ENCODE measurements at regions not wholly inside any gene's neighbourhood (a gene's known extent, or its start where the extent isn't known, plus 50 kb on each side); places are given as distances from the start of the nearest gene placed in this dataset.
A peak's percentile ranks its signal among the peaks of the same experiment; 100 is the strongest.

DNA sequence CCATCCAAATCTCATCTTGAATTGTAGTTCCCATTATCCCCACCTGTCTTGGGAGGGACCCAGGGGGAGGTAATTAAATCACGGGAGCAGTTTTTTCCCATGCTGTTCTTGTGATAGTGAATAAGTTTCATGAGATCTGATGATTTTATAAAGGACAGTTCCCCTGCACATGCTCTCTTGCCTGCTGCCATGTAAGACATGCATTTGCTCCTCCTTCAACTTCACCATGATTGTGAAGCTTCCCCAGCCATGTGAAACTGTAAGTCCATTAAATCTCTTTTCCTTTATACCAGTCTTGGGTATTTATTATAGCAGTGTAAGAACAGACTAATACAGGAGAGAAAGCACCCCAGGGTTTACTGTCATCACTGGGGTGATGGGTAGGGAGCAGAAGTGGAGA, 220.4 kb upstream of the NUDT4 start:
- DNase-seq = no peak

DNA sequence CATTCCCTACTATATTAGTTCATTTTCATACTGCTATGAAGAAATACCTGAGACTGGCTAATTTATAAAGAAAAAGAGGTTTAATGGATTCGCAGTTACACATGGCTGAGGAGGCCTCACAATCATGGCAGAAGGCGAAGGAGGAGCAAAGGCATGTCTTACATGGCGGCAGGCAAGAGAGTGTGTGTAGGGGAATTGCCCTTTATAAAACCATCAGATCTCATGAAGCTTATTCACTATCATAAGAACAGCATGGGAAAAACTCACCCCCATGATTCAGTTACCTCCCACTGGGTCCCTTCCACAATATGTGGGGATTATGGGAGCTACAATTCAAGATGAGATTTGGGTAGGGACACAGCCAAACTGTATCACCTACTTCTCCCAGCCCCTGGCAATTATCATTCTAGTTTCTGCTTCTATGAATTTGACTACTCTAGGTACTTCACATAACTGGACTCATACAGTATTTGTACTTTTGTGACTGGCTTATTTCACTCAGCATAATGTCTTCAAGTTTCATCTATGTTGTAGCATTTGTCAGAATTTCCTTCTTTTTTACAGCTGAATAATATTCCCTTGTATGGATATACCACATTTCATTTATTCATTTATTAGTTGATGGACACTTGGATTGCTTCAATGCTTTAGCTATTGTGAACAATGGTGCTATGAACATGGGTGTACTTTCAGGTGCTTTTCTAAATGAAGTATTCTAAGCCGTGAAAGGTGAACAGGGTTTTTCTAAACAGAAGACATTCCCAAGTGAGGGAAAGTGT, 219.5 kb upstream of the NUDT4 start:
- no peak for DNase-seq

DNA sequence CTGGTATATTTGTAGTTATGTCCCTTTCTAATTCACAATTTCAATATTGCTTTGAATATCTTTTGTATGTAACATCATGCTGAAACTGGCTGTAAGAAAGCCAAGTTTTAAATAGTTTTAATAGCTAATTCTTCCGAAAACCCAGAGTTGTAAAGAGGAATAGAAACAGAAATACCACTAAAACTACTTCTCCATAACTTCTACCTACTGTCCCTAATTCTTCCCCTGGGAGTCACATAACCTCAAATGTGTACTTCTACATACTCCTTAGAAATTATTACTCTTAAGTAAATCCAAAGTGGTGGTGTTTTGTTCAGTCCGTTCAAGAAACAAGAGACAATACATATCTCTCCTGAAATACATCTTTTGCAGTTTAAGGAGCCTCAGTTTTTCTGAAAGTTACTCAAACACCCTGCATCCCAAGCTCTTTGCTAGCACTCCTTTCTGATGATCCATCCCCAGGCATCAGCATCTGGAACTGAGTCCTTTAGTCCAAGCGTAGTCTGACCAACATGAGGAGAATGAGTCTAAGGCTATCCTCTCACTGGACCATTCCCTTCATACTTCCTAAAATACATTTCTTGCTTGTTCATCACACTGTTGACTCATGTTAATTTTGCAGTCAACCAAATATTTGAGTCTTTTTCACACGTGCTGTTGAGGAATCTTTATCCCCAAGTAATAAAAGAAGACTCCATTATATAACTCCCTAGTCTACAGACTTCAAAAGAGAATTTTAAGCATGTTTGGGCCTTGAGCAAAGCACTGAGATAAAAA, 214.3 kb upstream of the NUDT4 start:
- DNase-seq = no peak

DNA sequence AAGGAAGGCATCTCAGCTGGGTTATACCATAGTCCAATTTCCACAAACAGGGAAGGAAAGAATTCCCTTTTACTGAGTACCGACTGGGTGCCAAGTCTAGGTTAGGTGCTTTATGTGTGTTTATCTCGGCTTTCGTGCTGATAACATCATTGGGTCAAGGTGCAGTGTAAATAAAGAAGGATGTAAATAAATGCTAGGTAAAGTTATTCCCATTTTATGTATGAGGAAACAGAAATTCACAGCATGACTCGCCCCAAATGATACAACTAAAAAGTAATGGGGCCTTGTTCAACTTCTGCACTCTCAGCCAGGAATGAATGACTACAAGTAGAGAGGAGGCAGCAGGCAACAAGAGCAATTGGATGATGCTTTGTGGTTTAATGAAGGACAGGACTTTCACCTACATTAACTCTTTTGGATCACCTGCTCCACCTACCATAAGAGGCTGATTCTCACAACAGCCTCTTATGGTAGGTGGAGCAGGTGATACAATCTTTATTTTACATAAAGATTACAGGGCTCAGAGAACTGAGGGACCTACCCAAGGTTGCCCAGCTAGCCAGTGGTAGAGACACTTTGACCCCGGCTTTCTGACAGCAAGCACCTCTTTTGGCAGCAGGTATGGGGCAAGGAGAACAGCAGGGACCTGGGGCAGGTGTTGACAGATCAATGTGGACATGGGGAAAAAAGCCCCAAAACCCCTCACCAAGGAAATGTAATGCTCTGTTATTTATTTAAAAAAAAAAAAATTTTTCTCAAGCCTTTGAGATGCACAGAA, 213.4 kb upstream of the NUDT4 start:
- no peak for DNase-seq

DNA sequence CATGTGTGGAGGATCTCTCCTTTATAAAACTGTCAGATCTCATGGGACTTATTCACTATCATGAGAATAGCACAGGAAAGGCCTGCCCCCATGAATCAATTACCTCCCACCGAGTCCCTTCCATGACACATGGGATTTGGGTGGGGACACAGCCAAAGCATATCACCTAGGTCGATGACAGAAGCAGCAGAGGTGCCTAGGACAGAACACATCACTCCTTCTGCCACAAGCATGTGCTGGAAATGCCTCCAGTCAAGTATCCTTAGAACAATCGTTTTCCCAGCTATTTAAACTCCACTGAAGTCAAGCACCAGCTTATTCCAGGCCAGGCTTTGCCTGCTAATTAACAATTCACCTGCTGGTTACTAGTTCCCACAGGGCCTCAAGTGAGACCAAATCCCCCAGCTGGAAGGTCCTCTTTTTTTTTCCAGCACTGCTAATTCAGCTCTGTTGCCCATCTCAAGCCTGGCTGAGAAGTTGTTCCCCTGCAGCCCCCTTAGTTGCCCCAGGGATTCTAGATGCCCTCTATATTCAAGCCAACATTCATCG, 212.3 kb upstream of the NUDT4 start:
- DNase-seq = no peak

DNA sequence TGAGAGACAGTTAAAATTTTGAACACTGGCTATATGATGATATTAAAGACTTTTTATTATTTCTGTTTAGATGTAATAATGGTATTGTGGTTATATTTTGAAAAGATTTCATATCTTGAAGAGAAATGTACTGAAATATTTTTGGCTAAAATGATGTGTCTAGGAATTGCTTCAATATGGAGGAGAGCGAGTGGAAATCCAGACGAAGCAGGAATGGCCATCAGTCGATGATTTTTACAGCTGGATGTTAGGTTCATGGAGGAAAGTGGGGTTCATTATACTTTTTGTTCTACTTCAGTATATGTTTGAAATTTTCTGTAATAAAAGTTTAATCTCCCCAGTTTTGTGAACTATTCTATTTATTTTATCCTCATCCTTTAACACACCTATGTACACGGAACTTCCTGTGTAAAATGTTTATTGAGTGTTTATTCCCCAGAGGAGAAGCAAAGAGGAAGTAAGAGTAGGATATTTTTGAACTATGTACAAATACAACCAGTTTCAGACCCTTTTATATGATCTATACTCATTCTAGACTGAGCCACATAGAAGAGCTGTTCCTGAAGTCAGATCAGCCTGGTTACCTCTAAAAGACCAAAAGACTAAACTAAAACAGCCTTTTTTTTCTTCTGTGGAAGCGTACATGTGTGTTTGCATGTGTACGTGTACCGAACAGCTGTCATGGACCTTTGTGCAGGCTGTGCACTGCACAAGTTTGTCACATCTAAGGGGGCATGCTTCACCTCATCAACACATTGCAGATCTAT, 211.0 kb upstream of the NUDT4 start:
- DNase-seq = no peak

DNA sequence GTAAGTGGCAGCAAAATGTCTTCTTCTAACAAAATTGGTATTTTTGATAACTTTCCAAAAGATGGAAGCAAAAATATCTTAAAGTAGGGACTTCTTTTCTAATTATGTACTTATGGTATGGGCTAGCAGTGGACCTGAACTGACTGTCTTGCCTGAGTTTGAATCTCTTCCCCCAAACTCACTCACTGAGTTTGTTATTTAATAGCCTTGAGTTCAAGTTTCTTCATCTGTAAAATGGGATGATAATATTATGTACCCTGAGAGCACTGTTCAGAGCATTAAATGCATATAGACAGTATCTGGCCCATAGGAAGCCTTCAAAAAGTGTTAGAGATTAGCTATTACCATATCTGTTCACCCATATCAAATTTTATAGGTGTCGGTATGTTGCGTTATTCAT, 210.4 kb upstream of the NUDT4 start:
- DNase-seq = no peak

DNA sequence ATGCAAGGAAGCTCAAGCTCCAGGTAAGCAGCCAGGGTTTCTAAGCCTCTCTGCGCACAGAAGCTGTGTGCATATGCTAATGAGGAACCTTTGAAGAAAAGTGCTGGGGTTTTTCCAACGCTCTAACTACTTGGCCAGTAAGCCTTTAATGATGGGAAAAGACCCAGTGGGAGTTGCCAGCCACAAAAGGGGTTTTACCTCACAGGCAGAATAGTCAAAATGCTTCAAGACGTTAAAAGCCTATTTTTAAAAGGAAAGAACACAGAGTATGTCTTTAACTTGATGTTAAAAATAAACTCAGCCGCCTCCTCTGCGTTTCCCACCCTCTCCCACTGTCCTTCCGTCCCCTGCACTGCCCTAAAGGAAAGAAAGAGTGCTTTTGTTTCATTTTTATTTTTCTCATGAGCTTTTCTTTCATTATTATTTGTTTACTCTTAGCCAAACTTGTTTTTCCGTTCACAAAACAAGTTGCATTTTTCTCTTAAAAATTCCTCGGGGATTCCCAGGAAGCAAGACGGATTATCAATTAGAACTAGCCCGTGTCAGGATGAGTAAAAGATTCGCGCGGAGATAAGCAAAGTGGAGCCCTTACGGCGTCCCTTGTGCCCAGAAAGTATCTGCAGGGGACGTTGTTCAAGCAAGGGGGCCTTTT, 209.8 kb upstream of the NUDT4 start:
- peak; percentile 41 for DNase-seq

DNA sequence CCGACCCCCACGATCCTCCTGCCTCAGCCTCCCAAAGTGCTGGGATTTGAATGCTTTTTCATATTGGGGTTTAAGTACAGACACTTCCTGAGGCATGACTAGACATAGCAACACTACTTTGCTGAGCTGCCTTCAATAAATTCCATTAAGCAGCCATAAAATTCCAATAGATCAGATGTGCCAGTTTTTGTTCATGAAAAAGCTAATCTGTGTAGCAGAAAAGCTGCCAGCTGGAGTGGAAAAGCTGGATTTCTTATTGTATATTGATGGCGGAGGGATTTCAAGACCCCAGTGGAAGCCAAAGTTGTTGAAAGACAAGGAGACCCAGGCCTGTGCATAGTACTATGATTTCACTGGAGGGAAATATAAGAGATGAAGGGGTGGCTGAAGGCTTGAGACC, 209.0 kb upstream of the NUDT4 start:
- DNase-seq = no peak

DNA sequence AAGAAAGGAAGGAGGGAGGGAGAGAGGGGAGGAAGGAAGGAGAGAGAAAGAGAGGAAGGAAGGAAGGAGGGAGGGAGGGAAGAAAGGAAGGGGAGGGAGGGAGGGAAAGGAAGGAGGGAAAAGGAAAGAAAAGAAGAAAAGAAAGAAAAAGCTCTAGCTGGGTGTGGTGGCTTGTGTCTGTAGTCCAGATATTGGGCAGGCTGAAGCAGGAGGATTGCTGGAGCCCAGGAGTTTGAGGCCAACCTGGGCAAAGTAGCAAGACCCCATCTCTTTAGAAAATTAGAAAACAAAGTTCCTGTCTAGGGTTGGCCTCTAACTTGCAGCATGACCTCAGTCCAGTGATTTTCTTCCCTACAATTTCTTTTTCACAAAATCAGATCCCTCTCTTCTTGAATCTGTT, 208.2 kb upstream of the NUDT4 start:
- DNase-seq = no peak

DNA sequence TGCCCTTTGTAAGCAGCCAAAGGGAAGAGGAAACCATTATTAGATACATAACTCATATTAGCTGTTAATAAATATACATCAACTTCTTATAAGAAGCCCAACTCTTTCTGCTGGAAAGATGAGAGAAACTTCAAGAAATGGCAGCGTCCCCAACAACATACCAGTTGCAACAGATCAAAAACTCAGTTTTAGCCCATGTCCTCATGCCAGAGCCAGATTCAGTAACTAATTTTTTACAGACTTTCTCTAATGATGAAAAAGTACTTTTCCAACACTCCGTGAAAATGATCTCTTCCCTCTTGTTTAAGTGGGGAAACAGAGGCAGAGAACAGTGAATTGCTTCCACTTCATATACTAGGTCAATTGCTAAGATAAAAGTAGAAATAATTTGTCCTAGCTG, 206.8 kb upstream of the NUDT4 start:
- no peak for DNase-seq

DNA sequence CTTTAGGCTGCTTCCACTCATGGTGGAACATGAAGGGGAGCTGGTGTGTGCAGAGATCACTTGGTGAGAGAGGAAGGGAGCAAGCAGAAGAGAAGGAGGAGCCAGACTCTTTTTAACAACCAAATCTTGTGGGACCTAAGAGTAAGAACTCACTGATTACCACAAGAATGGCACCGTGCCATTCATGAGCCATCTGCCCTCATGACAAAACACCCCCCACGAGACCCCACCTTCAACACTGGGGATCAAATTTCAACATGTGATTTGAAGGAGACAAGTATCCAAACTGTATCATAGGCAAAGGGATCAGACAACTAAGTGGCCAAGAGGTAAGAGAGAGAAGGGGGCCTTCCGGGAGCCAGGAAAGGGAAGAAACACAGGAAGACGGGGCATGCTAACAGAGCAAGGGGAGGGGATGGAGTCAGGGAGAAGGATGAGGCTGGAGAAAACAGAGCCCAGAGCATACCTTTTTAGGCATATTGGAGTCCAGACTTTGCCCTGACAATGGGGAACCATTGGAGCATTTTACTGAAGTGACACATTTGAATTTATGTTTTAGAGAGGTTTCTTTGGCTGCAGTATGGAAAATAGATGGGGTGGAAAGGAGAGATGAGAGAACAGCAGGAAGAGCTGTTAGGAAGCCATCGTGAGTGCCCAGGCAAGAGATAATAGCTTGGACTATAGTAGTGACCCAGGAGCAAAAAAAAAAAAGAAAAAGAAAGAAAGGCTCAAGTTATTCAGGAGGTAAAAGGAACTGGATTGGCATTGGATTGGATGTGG, 204.4 kb upstream of the NUDT4 start:
- no peak for DNase-seq

DNA sequence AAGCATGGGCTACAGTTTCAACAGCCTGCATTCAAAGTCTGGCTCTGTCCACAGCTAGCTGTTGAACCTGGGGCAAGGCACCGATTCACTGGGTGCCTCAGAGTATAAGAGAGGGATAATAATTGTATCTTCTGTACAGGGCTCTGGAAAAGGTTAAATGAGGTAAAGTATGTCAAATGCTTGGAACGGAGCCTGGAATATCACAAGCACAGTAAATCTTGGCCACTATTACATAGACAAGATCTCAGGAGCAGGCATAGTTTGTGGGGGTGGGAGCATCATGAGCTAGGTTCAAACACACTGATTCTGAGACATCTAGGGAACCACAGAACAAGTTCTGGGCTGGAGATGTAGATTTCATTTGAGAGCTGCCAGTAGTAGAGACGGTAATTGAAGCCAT, 203.7 kb upstream of the NUDT4 start:
- DNase-seq = no peak

DNA sequence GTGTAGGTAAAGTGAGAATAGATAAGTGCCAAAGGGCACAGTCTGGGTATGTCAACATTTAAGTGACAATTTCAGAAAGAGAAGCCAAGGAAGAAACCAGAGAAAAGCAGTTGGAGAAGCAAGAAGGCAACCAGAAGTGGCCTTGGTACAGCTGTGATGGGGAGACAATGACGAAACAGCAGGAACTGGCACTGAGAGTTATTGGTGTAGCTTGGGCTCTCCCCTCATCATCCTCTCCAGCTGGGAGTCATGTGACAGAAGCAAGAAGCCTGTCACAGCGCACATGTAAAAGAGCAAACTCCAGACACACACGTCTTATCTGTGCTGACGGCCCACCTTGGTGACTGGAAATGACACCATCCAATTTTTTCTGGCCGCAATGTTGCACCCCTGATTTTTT, 203.3 kb upstream of the NUDT4 start:
- DNase-seq = no peak

DNA sequence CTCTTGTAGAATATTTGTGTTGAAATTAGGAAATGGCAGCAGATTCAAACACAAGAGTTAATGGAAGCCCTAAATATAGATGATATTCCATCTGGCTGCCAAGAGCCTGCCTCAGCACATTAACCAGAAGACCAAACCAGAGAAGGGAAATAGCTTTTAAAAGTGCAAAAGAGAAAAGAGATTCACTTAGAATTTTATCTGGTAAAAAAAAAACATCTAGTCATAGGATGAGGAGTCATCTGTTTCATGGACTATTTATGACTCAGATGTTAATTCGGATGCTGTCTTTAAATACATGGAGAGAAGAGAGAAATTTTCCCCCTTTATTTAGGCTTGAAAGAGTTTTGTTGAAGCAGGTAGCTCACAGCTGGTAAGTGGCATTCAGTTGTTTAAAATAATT, 201.6 kb upstream of the NUDT4 start:
- no peak for DNase-seq

DNA sequence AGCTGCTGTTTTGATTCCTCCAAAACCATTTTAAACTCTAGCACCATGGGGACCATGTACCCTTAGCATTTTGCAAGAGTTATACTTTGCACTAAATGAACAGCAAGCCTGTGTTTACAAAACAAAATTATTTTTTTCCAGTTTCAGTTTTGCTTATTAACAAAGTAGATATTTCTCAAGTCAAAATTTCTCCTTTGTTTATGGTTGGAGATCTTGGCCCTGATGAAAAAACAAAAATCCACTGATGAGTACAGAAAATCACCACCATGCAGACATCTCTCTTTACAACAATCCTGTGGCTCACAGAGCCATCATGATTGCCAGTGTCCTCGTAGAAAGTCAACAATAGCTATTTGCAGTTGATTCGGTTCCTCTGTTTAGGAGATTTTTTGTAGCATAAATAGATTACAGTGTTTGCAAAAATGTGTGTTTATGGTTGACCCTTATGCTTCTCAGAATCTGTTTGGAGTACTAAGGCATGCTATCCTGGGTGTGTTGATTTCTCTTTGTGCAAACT, 201.1 kb upstream of the NUDT4 start:
- no peak for DNase-seq

DNA sequence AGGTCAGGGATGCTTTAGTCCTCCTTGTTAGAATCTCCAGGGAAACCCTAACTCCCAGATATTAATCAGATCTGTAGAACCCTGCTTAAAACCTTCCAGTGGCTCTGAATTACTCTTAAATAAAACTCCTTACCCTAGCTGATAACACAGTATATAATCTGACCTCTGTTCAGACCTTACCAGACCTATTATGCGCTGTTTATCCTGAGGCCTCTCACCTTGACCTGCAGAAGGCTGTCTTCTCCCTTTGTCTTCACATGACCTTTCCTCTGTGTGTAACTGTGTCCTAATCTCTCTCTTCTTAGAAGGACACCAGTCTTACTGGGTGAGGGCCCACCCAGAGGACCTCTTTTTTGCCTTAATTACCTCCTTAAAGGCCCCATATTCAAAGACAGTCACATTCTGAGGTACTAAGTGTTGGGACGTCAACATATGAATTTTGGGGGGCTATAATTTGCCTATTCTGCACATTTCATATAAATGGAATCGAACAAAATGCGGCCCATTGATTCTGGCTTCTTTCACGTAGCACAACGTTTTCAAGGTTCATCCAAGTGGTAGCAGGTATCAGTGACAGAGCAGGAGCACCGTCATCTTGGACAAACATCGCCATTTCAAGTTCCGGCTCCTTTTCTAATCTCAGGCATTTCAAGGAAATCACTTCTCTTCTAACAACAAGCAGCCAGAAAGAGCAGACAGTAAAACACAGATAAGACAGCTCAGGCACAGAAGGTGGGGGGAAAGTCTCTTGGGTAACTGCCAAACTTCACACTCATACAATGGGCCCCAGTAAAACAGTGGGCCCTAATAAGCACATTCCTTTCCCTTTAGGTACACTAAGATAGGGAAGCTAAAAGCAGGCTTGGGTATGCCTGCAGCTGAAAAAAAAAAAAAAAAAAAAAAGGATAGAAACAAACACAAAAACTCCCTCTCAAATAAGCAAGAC, 200.2 kb upstream of the NUDT4 start:
- DNase-seq = no peak

DNA sequence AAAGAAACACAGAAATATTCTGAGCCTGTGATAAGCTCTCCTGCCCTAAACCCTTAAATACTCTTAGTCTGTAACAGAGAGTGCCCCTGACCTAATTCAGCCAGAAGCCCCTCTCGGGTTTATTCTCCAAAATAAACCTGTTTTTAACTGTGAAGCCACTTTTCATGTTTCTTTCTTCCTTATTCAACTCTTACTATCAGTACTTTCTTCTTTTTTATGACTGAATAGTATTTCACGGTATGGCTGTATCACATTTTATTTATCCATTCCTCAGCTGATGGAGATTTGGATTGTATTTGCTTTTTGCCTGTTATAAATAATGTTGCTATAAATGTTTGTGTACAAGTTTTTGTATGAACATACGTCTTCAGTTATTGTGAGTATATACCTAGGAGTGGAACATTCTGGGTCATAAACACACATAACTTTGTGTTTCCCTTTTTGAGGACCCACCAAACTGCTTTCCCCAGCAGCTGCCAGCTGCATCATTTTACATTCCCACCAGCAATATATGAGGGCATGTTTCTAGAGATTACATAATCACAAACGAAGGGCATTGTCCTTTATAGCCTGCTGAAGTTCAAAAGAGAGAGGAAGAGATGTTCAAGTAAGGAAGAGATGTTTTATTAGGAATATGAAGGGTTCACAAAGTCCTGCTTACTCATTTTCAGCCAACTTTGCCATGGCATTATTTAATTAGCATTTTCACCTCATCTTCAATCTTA, 199.4 kb upstream of the NUDT4 start:
- DNase-seq = no peak

DNA sequence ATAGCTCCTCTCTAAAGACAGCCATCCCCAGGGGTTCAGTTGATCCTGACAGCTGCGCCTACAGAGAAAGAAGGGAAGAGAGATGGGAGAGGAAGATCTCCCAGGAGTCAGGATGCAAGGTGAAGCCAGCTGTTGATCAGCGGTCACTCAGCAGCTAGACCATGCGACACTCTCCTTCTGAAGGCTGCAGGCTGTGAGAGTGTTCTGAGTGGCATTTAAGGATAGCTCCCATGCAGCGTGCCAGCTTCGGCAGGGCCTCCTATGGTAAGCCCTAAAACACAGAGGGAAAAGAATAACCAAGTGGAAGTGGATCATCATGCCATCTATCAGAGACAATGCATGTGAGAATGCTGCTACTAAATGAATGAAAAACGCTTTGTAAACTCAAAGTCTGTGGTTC, 197.9 kb upstream of the NUDT4 start:
- no peak for DNase-seq

All from right kidney (tissue), 1 donor.